Endothelial cell of umbilical vein (primary cell): ENCODE measurements at regions not wholly inside any gene's neighbourhood (a gene's known extent, or its start where the extent isn't known, plus 50 kb on each side); places are given as distances from the start of the nearest gene placed in this dataset.

ENCODE experiments used
- EZH2 ChIP-seq: IDR thresholded peaks from 2 replicates; pipeline ENCODE4 v1.6.1; 2012; ENCODE audit warnings: borderline replicate concordance, low read depth, mild to moderate bottlenecking, moderate library complexity, low read length, inconsistent platforms; ENCODE audit not compliant: severe bottlenecking
- FOS ChIP-seq: IDR thresholded peaks from 2 replicates; pipeline ENCODE4 v1.6.1; 2011; ENCODE audit warnings: mild to moderate bottlenecking, low read length, moderate library complexity, borderline replicate concordance; ENCODE audit not compliant: insufficient read depth
- GATA2 ChIP-seq: IDR thresholded peaks from 2 replicates; pipeline ENCODE4 v1.7.0; 2011; ENCODE audit warnings: low read depth, mild to moderate bottlenecking, moderate library complexity, mixed read lengths, low read length; ENCODE audit not compliant: insufficient read length, insufficient read depth
- JUN ChIP-seq: IDR thresholded peaks from 2 replicates; pipeline ENCODE4 v1.6.1; 2011; ENCODE audit warnings: borderline replicate concordance, low read depth; ENCODE audit not compliant: insufficient read length, insufficient read depth
- POLR2A ChIP-seq: IDR thresholded peaks from 2 replicates; pipeline ENCODE4 v1.6.1; 2012; ENCODE audit warnings: low read depth, mild to moderate bottlenecking, control low read depth, low read length
- POLR2AphosphoS5 ChIP-seq: IDR thresholded peaks from 2 replicates; pipeline ENCODE4 v1.6.1; 2012; ENCODE audit warnings: low read depth, mild to moderate bottlenecking, control low read depth, low read length, moderate library complexity; ENCODE audit not compliant: insufficient read depth
- TF ChIP-seq, protein P1 (sequence below), 2 donors: IDR thresholded peaks; 1 replicate in 1 of 2; 2 replicates in 1 of 2; pipeline ENCODE4 v1.5.1; 2011; ENCODE audit warnings: low read length in 2 of 2, mild to moderate bottlenecking in 2 of 2, moderate library complexity in 2 of 2, control low read depth in 1 of 2, inconsistent platforms in 1 of 2, low read depth in 1 of 2; ENCODE audit not compliant: insufficient read depth in 1 of 2; ENCODE audit errors: extremely low read depth in 1 of 2
- TF ChIP-seq, protein P2 (sequence below): IDR thresholded peaks from 2 replicates; pipeline ENCODE4 v1.6.1; 2011; ENCODE audit not compliant: insufficient read depth, insufficient read length

GRCh38 chr4:14513471-14513870 is 488.8 kb upstream of the CPEB2 start:
- TF ChIP-seq, protein P1, sequence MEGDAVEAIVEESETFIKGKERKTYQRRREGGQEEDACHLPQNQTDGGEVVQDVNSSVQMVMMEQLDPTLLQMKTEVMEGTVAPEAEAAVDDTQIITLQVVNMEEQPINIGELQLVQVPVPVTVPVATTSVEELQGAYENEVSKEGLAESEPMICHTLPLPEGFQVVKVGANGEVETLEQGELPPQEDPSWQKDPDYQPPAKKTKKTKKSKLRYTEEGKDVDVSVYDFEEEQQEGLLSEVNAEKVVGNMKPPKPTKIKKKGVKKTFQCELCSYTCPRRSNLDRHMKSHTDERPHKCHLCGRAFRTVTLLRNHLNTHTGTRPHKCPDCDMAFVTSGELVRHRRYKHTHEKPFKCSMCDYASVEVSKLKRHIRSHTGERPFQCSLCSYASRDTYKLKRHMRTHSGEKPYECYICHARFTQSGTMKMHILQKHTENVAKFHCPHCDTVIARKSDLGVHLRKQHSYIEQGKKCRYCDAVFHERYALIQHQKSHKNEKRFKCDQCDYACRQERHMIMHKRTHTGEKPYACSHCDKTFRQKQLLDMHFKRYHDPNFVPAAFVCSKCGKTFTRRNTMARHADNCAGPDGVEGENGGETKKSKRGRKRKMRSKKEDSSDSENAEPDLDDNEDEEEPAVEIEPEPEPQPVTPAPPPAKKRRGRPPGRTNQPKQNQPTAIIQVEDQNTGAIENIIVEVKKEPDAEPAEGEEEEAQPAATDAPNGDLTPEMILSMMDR (IDR thresholded peaks at IDR 0.05; ENCODE audit: extremely low read depth in 1 of 2, insufficient read depth in 1 of 2, low read depth in 1 of 2, low read length in 2 of 2) = no peak
- TF ChIP-seq POLR2A (no peak), EZH2 (no peak), GATA2 (no peak), POLR2AphosphoS5 (no peak), JUN (no peak), FOS (no peak)
- TF ChIP-seq, protein P2, sequence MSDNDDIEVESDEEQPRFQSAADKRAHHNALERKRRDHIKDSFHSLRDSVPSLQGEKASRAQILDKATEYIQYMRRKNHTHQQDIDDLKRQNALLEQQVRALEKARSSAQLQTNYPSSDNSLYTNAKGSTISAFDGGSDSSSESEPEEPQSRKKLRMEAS = no peak
